Ovary (tissue), 7 donors: ENCODE measurements at regions not wholly inside any gene's neighbourhood (a gene's known extent, or its start where the extent isn't known, plus 50 kb on each side); places are given as distances from the start of the nearest gene placed in this dataset.

ENCODE experiments used
- DNase-seq, 5 donors: peaks; one replicate each; pipeline ENCODE4 v3.0.0-alpha.2; 2019 to 2020
- H3K27ac ChIP-seq, 2 donors: fragments of 200-600 bp; one replicate each; pipeline versions ENCODE4 v1.5.1 to v1.8.0; 2019 to 2022
- H3K27me3 ChIP-seq: fragments of 200-600 bp; one replicate; pipeline ENCODE4 v1.8.0; 2022
- H3K36me3 ChIP-seq: fragments of 200-600 bp; sonication (generic); one replicate; pipeline ENCODE4 v1.5.1; 2019
- H3K4me1 ChIP-seq: one replicate; pipeline ENCODE4 v1.8.1; 2013; ENCODE audit warnings: mild to moderate bottlenecking, moderate library complexity; ENCODE audit not compliant: insufficient read depth
- H3K4me3 ChIP-seq: fragments of 200-600 bp; sonication (generic); one replicate; pipeline ENCODE4 v1.5.1; 2017
- H3K9me3 ChIP-seq, 2 donors: fragments of 200-600 bp in 1 of 2; sonication (generic) in 1 of 2; one replicate each; pipeline versions ENCODE4 v1.5.1 to v1.8.1; 2013 to 2019; ENCODE audit warnings: mild to moderate bottlenecking in 1 of 2, moderate library complexity in 1 of 2
- EP300 ChIP-seq: sonication (generic); formaldehyde crosslinking; IDR thresholded peaks from one replicate; pipeline ENCODE4 v1.6.1; 2017; ENCODE audit warnings: antibody characterized with exemption
- POLR2A ChIP-seq: fragments of 450-650 bp; IDR thresholded peaks from one replicate; pipeline ENCODE4 v1.6.1; 2017; ENCODE audit warnings: antibody characterized with exemption, mild to moderate bottlenecking, moderate library complexity
- WGBS, 3 donors: extraction: QIAGEN DNeasy Blood & Tissue Kit in 1 of 3; methylation state at CpG; one replicate each; pipeline versions ENCODE4 v1.1.5 to v1.1.7; 2013 to 2017; 5-methylcytosine and 5-hydroxymethylcytosine counted together
- intact Hi-C, 4 donors: fragments of 100-400 bp; cut with DNase I; formaldehyde crosslinking; loops; one replicate each; pipeline versions ENCODE4 v1.11.0 to v1.15.1; 2022 to 2023
- TF ChIP-seq, protein P1 (sequence below), 3 donors: fragments of 450-650 bp in 2 of 3; fragments of 200-600 bp in 1 of 3; IDR thresholded peaks; one replicate each; pipeline versions ENCODE4 v1.5.1 to v1.8.0; 2016 to 2022; ENCODE audit warnings: antibody characterized with exemption in 3 of 3, mild to moderate bottlenecking in 1 of 3
- donor health status: DM: no; HTN: no; CAD: no; lungs with moderate emphysema.
- donor health status: DM: no; HTN: no; CAD: no.
- donor health status: Bipolar disorder and iron deficiency.
- donor health status: DM: no; HTN: no; CAD: no.
- donor health status: DM: yes; HTN: yes; CAD: no.

DNA sequence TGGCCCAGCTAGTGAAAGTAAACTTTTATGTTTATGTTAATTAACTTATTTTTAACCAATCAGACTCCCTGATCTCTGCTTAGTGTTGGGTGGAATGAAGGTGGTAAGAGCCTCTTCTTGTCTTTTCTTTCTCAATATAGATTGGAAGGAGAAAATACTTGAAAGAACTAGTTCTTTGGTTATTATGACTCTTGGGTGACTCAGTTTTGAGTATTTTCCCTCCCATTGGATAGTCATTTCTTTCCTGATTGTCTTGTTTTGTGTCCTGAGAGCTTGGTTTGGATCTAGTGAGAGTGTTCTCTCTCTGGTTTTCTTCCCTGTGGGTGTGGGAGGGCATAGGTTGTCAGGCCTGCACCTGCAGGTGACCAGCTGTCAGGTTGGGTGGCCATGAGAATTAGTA lies 172.0 kb upstream of the GLRA2 start:
- Histone ChIP-seq H3K4me1 (no peaks in the 10 kb centered on the region), H3K9me3 (no peaks in the 10 kb centered on the region), H3K27ac (no peak overlapping the region), H3K36me3 (no peaks in the 10 kb centered on the region), H3K4me3 (no peak overlapping the region), H3K27me3 (no peaks in the 10 kb centered on the region)
- intact Hi-C loops: no loop called here
- no peak for DNase-seq
- TF ChIP-seq POLR2A (no peak), EP300 (no peak)
- TF ChIP-seq, protein P1, sequence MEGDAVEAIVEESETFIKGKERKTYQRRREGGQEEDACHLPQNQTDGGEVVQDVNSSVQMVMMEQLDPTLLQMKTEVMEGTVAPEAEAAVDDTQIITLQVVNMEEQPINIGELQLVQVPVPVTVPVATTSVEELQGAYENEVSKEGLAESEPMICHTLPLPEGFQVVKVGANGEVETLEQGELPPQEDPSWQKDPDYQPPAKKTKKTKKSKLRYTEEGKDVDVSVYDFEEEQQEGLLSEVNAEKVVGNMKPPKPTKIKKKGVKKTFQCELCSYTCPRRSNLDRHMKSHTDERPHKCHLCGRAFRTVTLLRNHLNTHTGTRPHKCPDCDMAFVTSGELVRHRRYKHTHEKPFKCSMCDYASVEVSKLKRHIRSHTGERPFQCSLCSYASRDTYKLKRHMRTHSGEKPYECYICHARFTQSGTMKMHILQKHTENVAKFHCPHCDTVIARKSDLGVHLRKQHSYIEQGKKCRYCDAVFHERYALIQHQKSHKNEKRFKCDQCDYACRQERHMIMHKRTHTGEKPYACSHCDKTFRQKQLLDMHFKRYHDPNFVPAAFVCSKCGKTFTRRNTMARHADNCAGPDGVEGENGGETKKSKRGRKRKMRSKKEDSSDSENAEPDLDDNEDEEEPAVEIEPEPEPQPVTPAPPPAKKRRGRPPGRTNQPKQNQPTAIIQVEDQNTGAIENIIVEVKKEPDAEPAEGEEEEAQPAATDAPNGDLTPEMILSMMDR (IDR thresholded peaks at IDR 0.05): no peak

DNA sequence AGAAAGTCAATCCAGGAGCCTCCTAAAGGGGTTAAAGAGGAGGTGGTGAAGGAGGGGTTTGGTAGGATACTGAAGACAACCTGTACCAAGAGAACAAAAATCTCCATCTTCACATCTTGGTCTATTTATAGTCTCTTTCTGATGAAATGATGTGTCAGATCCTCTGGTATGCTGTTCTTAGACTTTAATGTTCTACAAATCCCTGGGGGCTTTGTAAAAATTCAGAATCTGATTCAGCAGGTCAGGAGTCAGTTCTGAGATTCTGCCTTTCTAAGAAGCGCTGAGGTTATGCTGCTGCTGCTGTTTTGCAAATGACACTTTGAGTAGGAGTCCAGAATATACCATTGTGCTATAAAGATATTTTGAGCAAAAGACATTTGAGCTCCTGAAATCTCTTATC lies 172.9 kb upstream of the GLRA2 start:
- no peak for DNase-seq
- TF ChIP-seq POLR2A: no peak
- TF ChIP-seq, protein P1 (IDR thresholded peaks at IDR 0.05): no peak
- TF ChIP-seq EP300: no peak
- Histone ChIP-seq H3K4me1 (no peaks in the 10 kb centered on the region), H3K27ac (no peak overlapping the region), H3K9me3 (no peaks in the 10 kb centered on the region), H3K4me3 (no peak overlapping the region), H3K27me3 (no peaks in the 10 kb centered on the region), H3K36me3 (no peaks in the 10 kb centered on the region)
- WGBS, 3 donors: 86% methylated on average over 1 of the region's 1 CpG
- intact Hi-C loops: no loop called here

DNA sequence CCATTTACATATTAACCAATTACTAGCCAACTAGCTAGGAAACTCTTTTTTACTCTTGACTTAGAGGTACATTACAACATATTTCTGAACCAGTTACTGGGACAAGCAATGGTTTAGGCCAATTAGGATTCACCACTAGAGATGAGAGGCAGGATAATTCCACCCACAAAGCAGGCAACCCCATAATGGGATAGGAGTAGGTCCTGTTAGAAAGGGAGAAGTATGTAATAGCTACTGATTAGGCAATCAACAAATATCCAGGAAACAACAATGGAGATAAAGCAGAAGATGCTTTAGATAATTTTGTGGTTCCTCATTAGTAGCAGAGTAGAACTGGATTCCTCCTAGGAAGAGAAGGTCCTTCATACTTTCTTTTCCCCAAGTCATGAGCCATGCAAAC lies 173.8 kb upstream of the GLRA2 start:
- H3K4me3 ChIP-seq: no peak overlapping the region
- intact Hi-C loops: no loop called here
- TF ChIP-seq EP300: no peak
- TF ChIP-seq POLR2A: no peak
- TF ChIP-seq, protein P1 (IDR thresholded peaks at IDR 0.05): no peak
- no peak overlapping the region for H3K27ac ChIP-seq
- no peaks in the 10 kb centered on the region for H3K27me3 ChIP-seq
- H3K4me1 ChIP-seq: no peaks in the 10 kb centered on the region
- DNase-seq: no peak
- no peaks in the 10 kb centered on the region for H3K36me3 ChIP-seq
- H3K9me3 ChIP-seq: no peaks in the 10 kb centered on the region

DNA sequence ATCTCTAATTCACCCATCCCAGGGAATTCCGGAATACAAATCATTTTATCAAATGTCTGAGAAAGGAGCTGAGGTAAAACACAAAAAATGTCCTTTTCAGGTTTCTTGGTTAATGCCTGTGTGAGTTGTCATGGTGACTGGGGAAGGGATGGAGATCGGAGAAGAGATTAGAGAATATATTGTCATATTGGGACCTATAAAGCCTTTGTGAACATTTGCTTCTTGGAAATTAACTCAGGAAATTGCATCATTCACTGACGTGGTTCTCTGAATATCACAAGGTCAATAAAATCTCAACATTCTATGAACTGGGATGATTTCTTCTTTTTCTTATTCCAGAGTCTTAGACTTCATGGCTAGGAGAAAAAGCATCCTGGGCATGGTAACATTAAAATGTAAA lies 174.8 kb upstream of the GLRA2 start:
- no peaks in the 10 kb centered on the region for H3K4me1 ChIP-seq
- H3K36me3 ChIP-seq: no peaks in the 10 kb centered on the region
- no peak overlapping the region for H3K4me3 ChIP-seq
- H3K27ac ChIP-seq: no peak overlapping the region
- TF ChIP-seq EP300 (no peak), POLR2A (no peak)
- 46 to 71% (median 65%) methylated on average over 3 of the region's 3 CpGs for whole genome bisulfite sequencing, 3 donors
- DNase-seq: no peak
- intact Hi-C loops: loop anchor here in 1 of 4 donors (5.0 kb wide), 1 partner anchor 1103 kb away; no protein-coding TSS in a partner anchor
- H3K9me3 ChIP-seq: no peaks in the 10 kb centered on the region
- H3K27me3 ChIP-seq: no peaks in the 10 kb centered on the region

DNA sequence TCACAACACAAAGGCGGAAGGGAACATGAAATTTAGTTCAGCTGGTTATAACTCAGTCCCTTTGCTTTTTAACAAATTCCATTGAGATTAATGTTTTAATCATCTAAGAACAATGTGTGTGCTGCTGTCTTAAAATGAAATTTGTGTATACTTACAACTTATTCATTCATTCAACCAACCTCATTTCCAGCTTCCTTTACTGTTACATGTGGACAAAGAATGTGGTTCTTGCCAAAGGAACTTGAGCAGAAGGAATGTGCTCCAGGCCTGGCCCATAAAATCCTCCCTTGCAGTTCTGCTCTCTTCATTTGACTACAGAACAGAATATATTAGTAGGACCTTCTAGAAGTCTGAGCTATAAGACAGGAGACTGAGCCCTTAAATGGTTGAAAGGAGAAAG lies 176.8 kb upstream of the GLRA2 start:
- Histone ChIP-seq H3K9me3 (no peaks in the 10 kb centered on the region), H3K36me3 (no peaks in the 10 kb centered on the region), H3K4me1 (no peaks in the 10 kb centered on the region), H3K4me3 (no peak overlapping the region), H3K27me3 (no peaks in the 10 kb centered on the region), H3K27ac (no peak overlapping the region)
- DNase-seq: no peak
- 81 to 82% (median 81%) methylated on average over 1 of the region's 1 CpG for WGBS, 3 donors
- intact Hi-C loops: loop anchor here in 1 of 4 donors (5.0 kb wide), 1 partner anchor 1105 kb away; no protein-coding TSS in a partner anchor
- TF ChIP-seq POLR2A (no peak), EP300 (no peak)
- TF ChIP-seq, protein P1 (IDR thresholded peaks at IDR 0.05): no peak
